ENCODE measurements at regions not wholly inside any gene's neighbourhood (a gene's known extent, or its start where the extent isn't known, plus 50 kb on each side); places are given as distances from the start of the nearest gene placed in this dataset.

DNA sequence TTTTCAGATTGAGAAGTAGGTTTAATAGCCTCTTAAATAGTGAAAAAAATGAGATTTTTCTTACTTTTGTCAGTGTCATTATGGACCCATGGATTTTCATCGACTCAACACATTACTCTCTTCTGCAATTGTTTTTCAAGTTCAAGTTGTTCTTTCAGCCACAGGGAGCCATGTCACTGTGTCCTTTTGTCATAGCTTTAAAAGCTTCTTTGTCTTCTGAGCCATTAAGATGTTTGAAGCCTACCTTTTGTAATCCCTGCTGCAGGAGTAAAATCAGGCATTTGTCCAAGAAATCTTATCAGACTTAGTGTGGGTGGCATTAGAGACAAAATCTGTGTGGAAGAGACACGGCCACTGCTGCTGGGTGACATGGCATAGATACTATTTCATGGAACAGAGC, 92.8 kb upstream of the ZP4 start:
- H3K4me1 Mint-ChIP-seq = no peaks in the 10 kb centered on the region
- no peaks in the 10 kb centered on the region for H3K27me3 Mint-ChIP-seq (ENCODE audit: low read depth)
- no peaks in the 10 kb centered on the region for H3K9me3 Mint-ChIP-seq
- no peak overlapping the region for H3K4me3 Mint-ChIP-seq
- DNase-seq (ENCODE audit: low spot score in 2 of 2, unreplicated experiment in 2 of 2) = no peak
- H3K36me3 Mint-ChIP-seq = no peaks in the 10 kb centered on the region
- TF ChIP-seq, protein P1, sequence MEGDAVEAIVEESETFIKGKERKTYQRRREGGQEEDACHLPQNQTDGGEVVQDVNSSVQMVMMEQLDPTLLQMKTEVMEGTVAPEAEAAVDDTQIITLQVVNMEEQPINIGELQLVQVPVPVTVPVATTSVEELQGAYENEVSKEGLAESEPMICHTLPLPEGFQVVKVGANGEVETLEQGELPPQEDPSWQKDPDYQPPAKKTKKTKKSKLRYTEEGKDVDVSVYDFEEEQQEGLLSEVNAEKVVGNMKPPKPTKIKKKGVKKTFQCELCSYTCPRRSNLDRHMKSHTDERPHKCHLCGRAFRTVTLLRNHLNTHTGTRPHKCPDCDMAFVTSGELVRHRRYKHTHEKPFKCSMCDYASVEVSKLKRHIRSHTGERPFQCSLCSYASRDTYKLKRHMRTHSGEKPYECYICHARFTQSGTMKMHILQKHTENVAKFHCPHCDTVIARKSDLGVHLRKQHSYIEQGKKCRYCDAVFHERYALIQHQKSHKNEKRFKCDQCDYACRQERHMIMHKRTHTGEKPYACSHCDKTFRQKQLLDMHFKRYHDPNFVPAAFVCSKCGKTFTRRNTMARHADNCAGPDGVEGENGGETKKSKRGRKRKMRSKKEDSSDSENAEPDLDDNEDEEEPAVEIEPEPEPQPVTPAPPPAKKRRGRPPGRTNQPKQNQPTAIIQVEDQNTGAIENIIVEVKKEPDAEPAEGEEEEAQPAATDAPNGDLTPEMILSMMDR (IDR thresholded peaks at IDR 0.05; ENCODE audit: unreplicated experiment) = no peak
- no peak overlapping the region for H3K27ac Mint-ChIP-seq

DNA sequence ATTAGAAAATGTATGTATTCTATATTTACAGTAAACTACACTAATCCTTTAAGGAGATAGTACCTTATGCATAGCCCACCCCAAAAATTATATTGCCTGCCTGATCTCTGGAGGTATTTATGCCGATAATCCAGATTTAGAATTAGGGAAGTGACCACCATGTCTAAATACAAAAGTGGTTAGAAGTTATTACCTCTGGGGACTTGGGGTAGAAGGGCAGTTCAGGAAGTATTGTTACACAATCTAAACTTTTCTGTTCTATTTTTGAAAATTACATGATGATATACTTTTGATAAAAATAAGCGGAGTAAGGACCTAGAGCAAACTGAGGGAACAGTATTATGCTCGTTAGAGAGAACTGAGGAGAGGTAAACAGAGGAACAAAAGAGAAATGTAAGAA, 90.5 kb upstream of the ZP4 start:
- H3K27me3 Mint-ChIP-seq (ENCODE audit: low read depth) = no peaks in the 10 kb centered on the region
- H3K9me3 Mint-ChIP-seq = no peaks in the 10 kb centered on the region
- TF ChIP-seq, protein P1 (IDR thresholded peaks at IDR 0.05; ENCODE audit: unreplicated experiment) = no peak
- no peak overlapping the region for H3K4me3 Mint-ChIP-seq
- H3K4me1 Mint-ChIP-seq = no peaks in the 10 kb centered on the region
- no peak overlapping the region for H3K27ac Mint-ChIP-seq
- no peak for DNase-seq (ENCODE audit: low spot score in 2 of 2, unreplicated experiment in 2 of 2)
- H3K36me3 Mint-ChIP-seq = no peaks in the 10 kb centered on the region

DNA sequence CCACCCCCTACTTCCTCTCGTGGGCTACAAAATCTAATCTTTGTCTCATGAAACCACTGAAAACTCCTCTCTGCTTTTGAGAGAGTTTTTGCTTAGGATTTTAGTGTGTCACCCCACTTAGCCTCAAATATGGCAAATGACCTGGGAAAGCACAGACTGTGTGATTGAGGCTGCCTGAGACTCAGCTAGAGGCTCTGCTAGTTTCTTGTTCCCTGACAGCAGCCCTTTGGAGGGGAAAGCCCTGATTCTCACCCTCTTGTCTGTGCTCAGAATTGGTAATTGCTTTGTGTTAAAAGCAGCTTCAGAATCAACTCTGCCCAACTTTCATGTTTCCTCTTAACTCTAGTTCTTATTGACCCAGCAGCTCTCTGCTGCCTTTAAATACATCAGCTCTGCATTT, 85.6 kb upstream of the ZP4 start:
- Mint-ChIP-seq H3K27ac (no peak overlapping the region), H3K4me3 (no peak overlapping the region), H3K27me3 (ENCODE audit: low read depth) (peaks cover 2% of the 10 kb centered on the region), H3K9me3 (no peaks in the 10 kb centered on the region), H3K36me3 (no peaks in the 10 kb centered on the region), H3K4me1 (no peaks in the 10 kb centered on the region)
- TF ChIP-seq, protein P1 (IDR thresholded peaks at IDR 0.05; ENCODE audit: unreplicated experiment) = no peak
- no peak for DNase-seq (ENCODE audit: low spot score in 2 of 2, unreplicated experiment in 2 of 2)

DNA sequence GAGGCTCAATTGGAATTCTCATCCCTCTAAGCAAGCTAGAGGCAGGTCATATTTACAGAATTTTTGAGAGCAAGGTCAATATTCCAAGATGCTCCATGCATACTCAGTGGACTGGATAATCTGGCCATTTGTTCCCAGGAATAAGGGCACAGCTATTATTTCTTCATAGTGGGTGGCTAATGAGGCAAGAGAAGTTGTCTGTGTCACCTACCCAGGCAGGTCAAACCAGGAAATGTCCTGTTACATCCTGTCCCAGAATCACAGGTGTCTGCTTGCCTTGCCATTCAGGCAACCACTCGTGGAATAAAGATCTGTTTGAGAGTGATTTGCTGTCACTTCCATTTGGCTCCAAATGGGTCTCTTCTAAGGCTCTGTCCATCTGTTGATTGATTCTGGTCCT, 85.2 kb upstream of the ZP4 start:
- H3K36me3 Mint-ChIP-seq = no peaks in the 10 kb centered on the region
- H3K4me1 Mint-ChIP-seq = no peaks in the 10 kb centered on the region
- no peaks in the 10 kb centered on the region for H3K9me3 Mint-ChIP-seq
- TF ChIP-seq, protein P1 (IDR thresholded peaks at IDR 0.05; ENCODE audit: unreplicated experiment) = no peak
- H3K4me3 Mint-ChIP-seq = no peak overlapping the region
- DNase-seq (ENCODE audit: low spot score in 2 of 2, unreplicated experiment in 2 of 2) = no peak
- no peak overlapping the region for H3K27ac Mint-ChIP-seq
- H3K27me3 Mint-ChIP-seq (ENCODE audit: low read depth) = peaks cover 2% of the 10 kb centered on the region

DNA sequence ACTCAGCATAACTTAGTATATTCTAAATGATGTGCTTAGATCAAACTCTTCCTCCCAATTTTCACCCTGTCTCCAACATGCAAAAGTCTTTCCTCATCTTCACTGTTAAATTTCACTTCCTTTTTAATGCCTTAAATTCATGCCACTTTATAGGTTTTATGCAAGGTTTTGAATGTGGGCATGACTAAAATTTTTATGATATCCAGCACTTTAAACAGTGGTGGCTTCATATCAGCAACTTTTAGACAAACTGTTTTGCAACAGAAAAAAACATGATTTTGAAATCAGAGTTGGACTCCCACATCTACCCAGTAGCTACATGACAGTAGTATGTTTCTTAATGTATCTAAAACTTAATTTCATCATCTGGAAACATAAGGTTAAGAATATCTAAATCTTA, 84.7 kb upstream of the ZP4 start:
- Mint-ChIP-seq H3K27ac (no peak overlapping the region), H3K9me3 (no peaks in the 10 kb centered on the region), H3K27me3 (ENCODE audit: low read depth) (peaks cover 2% of the 10 kb centered on the region), H3K36me3 (no peaks in the 10 kb centered on the region), H3K4me3 (no peak overlapping the region), H3K4me1 (no peaks in the 10 kb centered on the region)
- DNase-seq (ENCODE audit: low spot score in 2 of 2, unreplicated experiment in 2 of 2) = no peak
- TF ChIP-seq, protein P1 (IDR thresholded peaks at IDR 0.05; ENCODE audit: unreplicated experiment) = no peak

DNA sequence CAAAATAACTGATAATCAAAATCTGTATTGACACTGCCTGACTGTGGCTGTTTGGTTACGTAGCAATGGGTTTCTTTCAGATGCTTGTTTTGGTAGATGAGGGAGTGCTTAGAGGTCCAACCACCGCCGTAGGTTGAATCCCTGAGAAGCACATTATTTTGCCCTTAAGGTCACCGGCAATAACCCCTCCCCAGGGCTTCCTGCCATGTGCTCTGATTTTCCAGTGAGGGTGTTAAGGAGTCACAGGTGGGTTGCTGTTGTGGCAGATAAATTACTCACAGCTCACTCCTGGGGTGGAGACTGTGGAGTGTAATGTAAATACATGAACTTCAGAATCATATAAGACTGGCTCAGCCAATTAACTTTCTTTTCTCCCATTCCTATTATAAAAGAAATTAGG, 81.5 kb upstream of the ZP4 start:
- H3K36me3 Mint-ChIP-seq = no peaks in the 10 kb centered on the region
- no peaks in the 10 kb centered on the region for H3K9me3 Mint-ChIP-seq
- H3K4me3 Mint-ChIP-seq = no peak overlapping the region
- H3K27ac Mint-ChIP-seq = no peak overlapping the region
- no peaks in the 10 kb centered on the region for H3K4me1 Mint-ChIP-seq
- peaks cover 2% of the 10 kb centered on the region for H3K27me3 Mint-ChIP-seq (ENCODE audit: low read depth)
- no peak for DNase-seq (ENCODE audit: low spot score in 2 of 2, unreplicated experiment in 2 of 2)
- TF ChIP-seq, protein P1 (IDR thresholded peaks at IDR 0.05; ENCODE audit: unreplicated experiment) = no peak

Data from mesothelial cell of epicardium (in vitro differentiated cells).